Posterior cingulate gyrus (tissue), 11 donors: ENCODE measurements at regions not wholly inside any gene's neighbourhood (a gene's known extent, or its start where the extent isn't known, plus 50 kb on each side); places are given as distances from the start of the nearest gene placed in this dataset.
"Not testable (repeated sequence)": the region's sequence is repeated elsewhere in the genome, so short reads cannot be mapped to it uniquely, and the experiment has no call there.

Source experiments
- DNase-seq, 10 donors: peaks; one replicate each; pipeline versions ENCODE4 v3.0.0 to v3.0.0-alpha.2; 2020 to 2021; ENCODE audit warnings: mixed read lengths in 3 of 10
- intact Hi-C: fragments of 100-400 bp; cut with DNase I; formaldehyde crosslinking; loops from one replicate; pipeline ENCODE4 v1.15.1; 2023

- DNase-seq = no peak
- intact Hi-C loops = no loop called here
Observed at GRCh38 chr12:105454688-105455087, 124.2 kb downstream of the C12orf75 start.

GRCh38 chr12:105455261-105455660, 124.8 kb downstream of the C12orf75 start:
- DNase-seq = no peak
- intact Hi-C loops = no loop called here

- no peak for DNase-seq
- intact Hi-C loops = no loop called here
Observed at GRCh38 chr12:105457026-105457425, 126.5 kb downstream of the C12orf75 start.

- intact Hi-C loops = no loop called here
- no peak for DNase-seq
Observed at GRCh38 chr12:105459760-105460330, 129.4 kb downstream of the C12orf75 start.

- DNase-seq = no peak
- intact Hi-C loops = no loop called here
Observed at GRCh38 chr12:105461271-105461943, 130.9 kb downstream of the C12orf75 start.

GRCh38 chr12:105461944-105462762, 131.7 kb downstream of the C12orf75 start:
- intact Hi-C loops = no loop called here
- no peak for DNase-seq

- DNase-seq = no peak
- intact Hi-C loops = no loop called here
Observed at GRCh38 chr12:105462831-105463230, 132.3 kb downstream of the C12orf75 start.

- DNase-seq = no peak
- intact Hi-C loops = no loop called here
Observed at GRCh38 chr12:105464406-105464805, 133.9 kb downstream of the C12orf75 start.

GRCh38 chr12:105466231-105466900, 135.9 kb downstream of the C12orf75 start:
- no peak for DNase-seq
- intact Hi-C loops = no loop called here

GRCh38 chr12:105466901-105467598, 136.6 kb downstream of the C12orf75 start:
- DNase-seq = no peak
- intact Hi-C loops = no loop called here

- DNase-seq = no peak
- intact Hi-C loops = no loop called here
Observed at GRCh38 chr12:105467710-105468366, 137.3 kb downstream of the C12orf75 start.

GRCh38 chr12:105468464-105468863, 138.0 kb downstream of the C12orf75 start:
- intact Hi-C loops = no loop called here

GRCh38 chr12:105469211-105469610, 138.7 kb downstream of the C12orf75 start:
- intact Hi-C loops = no loop called here
- DNase-seq = no peak

More at GRCh38 chr12:105468464-105468863, 138.0 kb downstream of the C12orf75 start:
- no peak for DNase-seq

- DNase-seq = no peak
Observed at GRCh38 chr12:105469701-105470100, 139.2 kb downstream of the C12orf75 start.

GRCh38 chr12:105470102-105470501, 139.6 kb downstream of the C12orf75 start:
- DNase-seq = no peak
- intact Hi-C loops = no loop called here

More at GRCh38 chr12:105469701-105470100, 139.2 kb downstream of the C12orf75 start:
- intact Hi-C loops = no loop called here

- intact Hi-C loops = no loop called here
- DNase-seq = no peak
Observed at GRCh38 chr12:105470601-105471000, 140.1 kb downstream of the C12orf75 start.

- DNase-seq = no peak
- intact Hi-C loops = no loop called here
Observed at GRCh38 chr12:105474672-105475071, 144.2 kb downstream of the C12orf75 start.

GRCh38 chr12:105476616-105477015, 146.1 kb downstream of the C12orf75 start:
- intact Hi-C loops = no loop called here
- DNase-seq = no peak

- DNase-seq = no peak
- intact Hi-C loops = no loop called here
Observed at GRCh38 chr12:105477873-105478272, 147.4 kb downstream of the C12orf75 start.

GRCh38 chr12:105478788-105479187, 148.3 kb downstream of the C12orf75 start:
- intact Hi-C loops, DNase-seq: not testable (repeated sequence)
